GM23248 (cell line): ENCODE measurements at regions not wholly inside any gene's neighbourhood (a gene's known extent, or its start where the extent isn't known, plus 50 kb on each side); places are given as distances from the start of the nearest gene placed in this dataset.

Source experiments
- EZH2 ChIP-seq: fragments of 200-600 bp; sonication (generic); IDR thresholded peaks from 2 replicates; pipeline ENCODE4 v1.6.1; 2018; ENCODE audit warnings: antibody characterized with exemption, mild to moderate bottlenecking; ENCODE audit not compliant: insufficient read depth, poor library complexity, severe bottlenecking
- EZH2phosphoT487 ChIP-seq: fragments of 200-600 bp; sonication (generic); IDR thresholded peaks from 2 replicates; pipeline ENCODE4 v1.6.1; 2018; ENCODE audit warnings: antibody characterized with exemption, moderate library complexity, mild to moderate bottlenecking, low read depth; ENCODE audit not compliant: insufficient read depth

GRCh38 chr9:91126761-91127445 lies 234.8 kb downstream of the AUH start:
- TF ChIP-seq EZH2 (no peak), EZH2phosphoT487 (no peak)
